Tibial nerve (tissue), 4 donors: ENCODE measurements at regions not wholly inside any gene's neighbourhood (a gene's known extent, or its start where the extent isn't known, plus 50 kb on each side); places are given as distances from the start of the nearest gene placed in this dataset.
"Not testable (repeated sequence)": the region's sequence is repeated elsewhere in the genome, so short reads cannot be mapped to it uniquely, and the experiment has no call there.

Experiments used
- DNase-seq, 2 donors: peaks; one replicate each; pipeline ENCODE4 v3.0.0-alpha.2; 2019; ENCODE audit warnings: low spot score in 2 of 2
- H3K27ac ChIP-seq, 4 donors: fragments of 200-600 bp; sonication (generic) in 3 of 4; one replicate each; pipeline ENCODE4 v1.5.1; 2017 to 2019; ENCODE audit warnings: mild to moderate bottlenecking in 1 of 4
- H3K27me3 ChIP-seq, 2 donors: fragments of 200-600 bp; sonication (generic) in 1 of 2; one replicate each; pipeline versions ENCODE4 v1.5.1 to v1.6.0; 2017 to 2019
- H3K36me3 ChIP-seq, 3 donors: fragments of 200-600 bp; sonication (generic); one replicate each; pipeline ENCODE4 v1.5.1; 2018 to 2019
- H3K4me1 ChIP-seq, 4 donors: fragments of 200-600 bp; sonication (generic) in 3 of 4; one replicate each; pipeline ENCODE4 v1.5.1; 2017 to 2019
- H3K4me3 ChIP-seq, 4 donors: fragments of 200-600 bp; sonication (generic) in 3 of 4; one replicate each; pipeline ENCODE4 v1.5.1; 2017 to 2019; ENCODE audit warnings: mild to moderate bottlenecking in 1 of 4, moderate library complexity in 1 of 4
- H3K9me3 ChIP-seq, 4 donors: fragments of 200-600 bp; sonication (generic) in 3 of 4; one replicate each; pipeline ENCODE4 v1.5.1; 2017 to 2019
- CTCF ChIP-seq, 5 experiments: fragments of 200-600 bp in 3 of 5; fragments of 450-650 bp in 2 of 5; sonication (generic) in 3 of 5; IDR thresholded peaks; one replicate each; pipeline ENCODE4 v1.5.1; 2016 to 2019; ENCODE audit warnings: antibody characterized with exemption in 5 of 5, mild to moderate bottlenecking in 3 of 5, moderate library complexity in 2 of 5
- EP300 ChIP-seq, 2 donors: sonication (generic); formaldehyde crosslinking; IDR thresholded peaks; one replicate each; pipeline ENCODE4 v1.6.1; 2017; ENCODE audit warnings: antibody characterized with exemption in 2 of 2, mild to moderate bottlenecking in 1 of 2
- POLR2A ChIP-seq, 2 donors: fragments of 450-650 bp; IDR thresholded peaks; one replicate each; pipeline ENCODE4 v1.6.1; 2017; ENCODE audit warnings: antibody characterized with exemption in 2 of 2, mild to moderate bottlenecking in 2 of 2, moderate library complexity in 2 of 2
- WGBS, 2 donors: methylation state at CpG; one replicate each; pipeline ENCODE4 v1.1.5; 2018; 5-methylcytosine and 5-hydroxymethylcytosine counted together

- H3K4me3 ChIP-seq = no peak overlapping the region
- H3K36me3 ChIP-seq = no peaks in the 10 kb centered on the region
- TF ChIP-seq CTCF (IDR thresholded peaks at IDR 0.05) = no peak
- TF ChIP-seq EP300 (IDR thresholded peaks at IDR 0.05) = no peak
- TF ChIP-seq POLR2A (IDR thresholded peaks at IDR 0.05) = no peak
- WGBS, 2 donors = 94 to 97% methylated on average over 3 of the region's 3 CpGs
- H3K27ac ChIP-seq = no peak overlapping the region
- H3K27me3 ChIP-seq = no peaks in the 10 kb centered on the region
- DNase-seq = no peak
- no peaks in the 10 kb centered on the region for H3K4me1 ChIP-seq
- H3K9me3 ChIP-seq = peaks cover 0 to 19% (median 0%) of the 10 kb centered on the region in 4 donors
Observed at GRCh38 chr3:182148360-182148759, 436.6 kb downstream of the SOX2 start.

GRCh38 chr3:182149594-182149993, 437.9 kb downstream of the SOX2 start:
- H3K27ac ChIP-seq = no peak overlapping the region
- no peak for TF ChIP-seq EP300 (IDR thresholded peaks at IDR 0.05)
- TF ChIP-seq CTCF (IDR thresholded peaks at IDR 0.05) = no peak
- peaks cover 0 to 19% (median 0%) of the 10 kb centered on the region in 4 donors for H3K9me3 ChIP-seq
- no peaks in the 10 kb centered on the region for H3K27me3 ChIP-seq
- no peaks in the 10 kb centered on the region for H3K4me1 ChIP-seq
- 80 to 84% methylated on average over 3 of the region's 3 CpGs for WGBS, 2 donors
- DNase-seq = no peak
- no peak overlapping the region for H3K4me3 ChIP-seq
- H3K36me3 ChIP-seq = no peaks in the 10 kb centered on the region

- DNase-seq, H3K4me3 ChIP-seq, H3K9me3 ChIP-seq, H3K27me3 ChIP-seq, H3K36me3 ChIP-seq, H3K4me1 ChIP-seq, H3K27ac ChIP-seq: not testable (repeated sequence)
- whole genome bisulfite sequencing, 2 donors = 66 to 81% methylated on average over 3 of the region's 3 CpGs
Observed at GRCh38 chr3:182156326-182156725, 444.6 kb downstream of the SOX2 start.

GRCh38 chr3:182165234-182165633, 453.5 kb downstream of the SOX2 start:
- H3K27me3 ChIP-seq = no peaks in the 10 kb centered on the region
- no peak overlapping the region for H3K4me3 ChIP-seq
- no peaks in the 10 kb centered on the region for H3K4me1 ChIP-seq
- no peak overlapping the region for H3K27ac ChIP-seq
- TF ChIP-seq CTCF (IDR thresholded peaks at IDR 0.05) (no peak), POLR2A (IDR thresholded peaks at IDR 0.05) (no peak), EP300 (IDR thresholded peaks at IDR 0.05) (no peak)
- H3K36me3 ChIP-seq = no peaks in the 10 kb centered on the region
- no peak for DNase-seq
- WGBS, 2 donors = 61 to 72% methylated on average over 4 of the region's 4 CpGs
- H3K9me3 ChIP-seq = no peaks in the 10 kb centered on the region

GRCh38 chr3:182172534-182172933, 460.8 kb downstream of the SOX2 start:
- 67 to 70% methylated on average over 4 of the region's 4 CpGs for WGBS, 2 donors
- Histone ChIP-seq H3K36me3 (no peaks in the 10 kb centered on the region), H3K27ac (no peak overlapping the region), H3K27me3 (no peaks in the 10 kb centered on the region), H3K9me3 (no peaks in the 10 kb centered on the region), H3K4me3 (no peak overlapping the region), H3K4me1 (no peaks in the 10 kb centered on the region)
- DNase-seq = no peak
- TF ChIP-seq EP300 (IDR thresholded peaks at IDR 0.05) (no peak), CTCF (IDR thresholded peaks at IDR 0.05) (no peak), POLR2A (IDR thresholded peaks at IDR 0.05) (no peak)

- Histone ChIP-seq H3K27me3 (no peaks in the 10 kb centered on the region), H3K27ac (no peak overlapping the region), H3K36me3 (no peaks in the 10 kb centered on the region), H3K9me3 (no peaks in the 10 kb centered on the region), H3K4me3 (no peak overlapping the region), H3K4me1 (no peaks in the 10 kb centered on the region)
- TF ChIP-seq EP300 (IDR thresholded peaks at IDR 0.05) (no peak), POLR2A (IDR thresholded peaks at IDR 0.05) (no peak), CTCF (IDR thresholded peaks at IDR 0.05) (no peak)
- WGBS, 2 donors = 76 to 79% methylated on average over 5 of the region's 5 CpGs
- DNase-seq = no peak
Observed at GRCh38 chr3:182178488-182179200, 466.9 kb downstream of the SOX2 start.
